ENCODE measurements at regions not wholly inside any gene's neighbourhood (a gene's known extent, or its start where the extent isn't known, plus 50 kb on each side); places are given as distances from the start of the nearest gene placed in this dataset.

- no TSS peak for BruUV-seq (replicated peaks)
- CTCF ChIA-PET = no interaction called here
- no peak for DNase-seq
- Histone ChIP-seq H3K27ac (no peak overlapping the region), H4K20me1 (ENCODE audit: insufficient read depth) (peaks cover 54% of the 10 kb centered on the region), H3K4me3 (no peak overlapping the region), H3F3A (ENCODE audit: insufficient read depth, low read depth) (no peaks in the 10 kb centered on the region; the same call in 1 of the 2 replicates), H3K9me2 (ENCODE audit: insufficient read depth) (no peaks in the 10 kb centered on the region), H3K79me2 (ENCODE audit: low read depth) (peaks cover 9% of the 10 kb centered on the region; the same call in 1 of the 2 replicates), H3K4me2 (no peak overlapping the region), H3K27me3 (ENCODE audit: insufficient read depth, low read depth) (no peaks in the 10 kb centered on the region), H3K9me3 (ENCODE audit: insufficient read depth, low read depth) (no peaks in the 10 kb centered on the region), H3K36me3 (ENCODE audit: low read depth) (no peaks in the 10 kb centered on the region), H3K4me1 (replicated peaks; ENCODE audit: insufficient read depth) (peaks cover 6% of the 10 kb centered on the region; the same call in 1 of the 2 replicates), H2AFZ (no peak overlapping the region)
- POLR2A ChIA-PET (ENCODE audit: unreplicated experiment) = no interaction called here
- TF ChIP-seq CTCF (conservative IDR thresholded peaks at IDR 0.05) = no peak
- no peak for TF ChIP-seq EZH2 (IDR thresholded peaks at IDR 0.05; ENCODE audit: low read depth)
- intact Hi-C loops (cut with micrococcal nuclease; ENCODE audit: unreplicated experiment) = loop anchor here (5.0 kb wide), 1 partner anchor 48 kb away; no protein-coding TSS in a partner anchor
Measured at GRCh38 chr17:77475016-77475976, 334.5 kb downstream of the SEC14L1 start.

GRCh38 chr17:77476006-77476405, 335.2 kb downstream of the SEC14L1 start:
- no peak for DNase-seq
- Histone ChIP-seq H3K9me3 (ENCODE audit: insufficient read depth, low read depth) (no peaks in the 10 kb centered on the region), H2AFZ (no peak overlapping the region), H3K4me1 (replicated peaks; ENCODE audit: insufficient read depth) (no peaks in the 10 kb centered on the region), H3K4me2 (no peak overlapping the region), H4K20me1 (ENCODE audit: insufficient read depth) (peaks cover 50% of the 10 kb centered on the region), H3K79me2 (ENCODE audit: low read depth) (peaks cover 9% of the 10 kb centered on the region; the same call in 1 of the 2 replicates), H3K36me3 (ENCODE audit: low read depth) (no peaks in the 10 kb centered on the region), H3K27ac (no peak overlapping the region), H3F3A (ENCODE audit: insufficient read depth, low read depth) (no peaks in the 10 kb centered on the region; the same call in 1 of the 2 replicates), H3K9me2 (ENCODE audit: insufficient read depth) (no peaks in the 10 kb centered on the region), H3K27me3 (ENCODE audit: insufficient read depth, low read depth) (no peaks in the 10 kb centered on the region), H3K4me3 (no peak overlapping the region)
- POLR2A ChIA-PET (ENCODE audit: unreplicated experiment) = no interaction called here
- intact Hi-C loops (cut with micrococcal nuclease; ENCODE audit: unreplicated experiment) = loop anchor here (5.0 kb wide), 1 partner anchor 49 kb away; no protein-coding TSS in a partner anchor
- TF ChIP-seq EZH2 (IDR thresholded peaks at IDR 0.05; ENCODE audit: low read depth) (no peak), CTCF (conservative IDR thresholded peaks at IDR 0.05) (no peak)
- BruUV-seq (replicated peaks) = no TSS peak
- CTCF ChIA-PET = no interaction called here

GRCh38 chr17:77476498-77476897, 335.7 kb downstream of the SEC14L1 start:
- no TSS peak for BruUV-seq (replicated peaks)
- Histone ChIP-seq H3K36me3 (ENCODE audit: low read depth) (no peaks in the 10 kb centered on the region), H3K27me3 (ENCODE audit: insufficient read depth, low read depth) (no peaks in the 10 kb centered on the region), H3K9me2 (ENCODE audit: insufficient read depth) (no peaks in the 10 kb centered on the region), H3K4me3 (no peak overlapping the region), H3F3A (ENCODE audit: insufficient read depth, low read depth) (no peaks in the 10 kb centered on the region; the same call in 1 of the 2 replicates), H2AFZ (no peak overlapping the region), H3K4me1 (replicated peaks; ENCODE audit: insufficient read depth) (no peaks in the 10 kb centered on the region), H3K4me2 (no peak overlapping the region), H3K79me2 (ENCODE audit: low read depth) (peaks cover 9% of the 10 kb centered on the region; the same call in 1 of the 2 replicates), H4K20me1 (ENCODE audit: insufficient read depth) (peaks cover 46% of the 10 kb centered on the region), H3K27ac (no peak overlapping the region), H3K9me3 (ENCODE audit: insufficient read depth, low read depth) (no peaks in the 10 kb centered on the region)
- ChIA-PET CTCF (no interaction called here), POLR2A (ENCODE audit: unreplicated experiment) (no interaction called here)
- no peak for DNase-seq
- intact Hi-C loops (cut with micrococcal nuclease; ENCODE audit: unreplicated experiment) = loop anchor here (5.0 kb wide), 1 partner anchor 49 kb away; no protein-coding TSS in a partner anchor
- TF ChIP-seq CTCF (conservative IDR thresholded peaks at IDR 0.05) (no peak), EZH2 (IDR thresholded peaks at IDR 0.05; ENCODE audit: low read depth) (no peak)
